ENCODE measurements at regions not wholly inside any gene's neighbourhood (a gene's known extent, or its start where the extent isn't known, plus 50 kb on each side); places are given as distances from the start of the nearest gene placed in this dataset.

- no peak for TF ChIP-seq POLR2A (IDR thresholded peaks at IDR 0.05; ENCODE audit: low read depth, low read length)
- no peak for TF ChIP-seq POLR2AphosphoS5 (IDR thresholded peaks at IDR 0.05; ENCODE audit: low read depth, low read length)
Observed at GRCh38 chr14:59061292-59061691, 127.2 kb upstream of the DAAM1 start.
